NCI-H748 treated with DMSO at 0.1 percent for 48 hours (cell line): ENCODE measurements at regions not wholly inside any gene's neighbourhood (a gene's known extent, or its start where the extent isn't known, plus 50 kb on each side); places are given as distances from the start of the nearest gene placed in this dataset.

Source experiments
- DNase-seq: peaks from one replicate; lab custom pipeline; 2025; lab: John Stamatoyannopoulos, UW

DNA sequence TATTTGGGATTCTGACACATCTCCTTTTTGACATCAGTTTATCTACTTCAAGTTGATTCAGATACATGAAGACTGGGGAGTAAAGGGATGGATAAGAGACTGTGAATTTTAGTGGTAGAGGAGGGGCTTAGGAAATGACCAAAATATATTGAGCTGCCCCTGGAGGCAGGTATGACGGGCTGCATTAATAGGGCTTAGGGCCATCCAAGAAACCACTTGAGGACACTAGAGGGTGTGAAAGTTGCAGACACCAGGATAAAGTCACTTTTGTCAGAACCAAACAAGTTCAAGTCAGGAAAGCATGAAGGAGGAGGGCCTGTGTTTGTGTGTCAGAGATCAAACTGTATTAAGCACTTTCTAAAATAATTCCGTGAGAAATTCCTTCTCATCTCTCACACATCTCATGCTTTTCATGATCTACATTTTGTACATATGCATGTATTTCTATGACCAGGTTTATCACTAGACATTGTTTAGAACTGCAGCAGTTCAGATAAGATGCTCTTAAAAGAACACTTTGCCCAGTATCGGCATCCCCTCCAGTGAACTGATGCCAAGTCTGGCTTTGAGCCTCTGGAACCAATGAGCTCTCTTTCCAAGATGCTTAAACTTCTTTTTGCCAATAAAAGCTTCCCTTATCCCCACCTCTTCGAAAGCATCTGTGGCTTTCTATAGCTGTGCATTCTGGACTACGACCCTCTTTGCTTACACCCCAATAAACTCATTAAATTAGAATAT, 136.9 kb downstream of the SLC38A1 start:
- no peak for DNase-seq

DNA sequence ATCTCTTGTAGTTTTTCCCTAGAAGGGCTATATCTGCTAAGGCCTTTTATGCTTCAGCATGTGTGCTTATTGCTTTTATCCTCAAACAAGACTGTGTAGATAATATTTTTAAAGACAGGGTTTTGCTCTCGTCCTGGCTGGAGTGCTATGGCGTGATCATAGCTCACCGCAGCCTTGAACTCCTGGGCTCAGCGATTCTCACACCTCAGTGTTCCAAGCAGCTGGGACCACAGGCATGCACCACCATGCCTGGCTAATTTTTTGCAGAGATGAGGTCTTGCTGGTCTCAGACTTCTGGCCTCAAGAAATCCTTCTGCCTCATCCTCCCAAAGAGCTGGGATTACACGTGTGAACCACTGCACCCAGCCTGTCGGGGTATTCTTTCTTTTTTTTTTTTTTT, 137.3 kb upstream of the SCAF11 start:
- DNase-seq = no peak

GRCh38 chr12:46126050-46126727, 135.8 kb upstream of the SCAF11 start:
- no peak for DNase-seq

DNA sequence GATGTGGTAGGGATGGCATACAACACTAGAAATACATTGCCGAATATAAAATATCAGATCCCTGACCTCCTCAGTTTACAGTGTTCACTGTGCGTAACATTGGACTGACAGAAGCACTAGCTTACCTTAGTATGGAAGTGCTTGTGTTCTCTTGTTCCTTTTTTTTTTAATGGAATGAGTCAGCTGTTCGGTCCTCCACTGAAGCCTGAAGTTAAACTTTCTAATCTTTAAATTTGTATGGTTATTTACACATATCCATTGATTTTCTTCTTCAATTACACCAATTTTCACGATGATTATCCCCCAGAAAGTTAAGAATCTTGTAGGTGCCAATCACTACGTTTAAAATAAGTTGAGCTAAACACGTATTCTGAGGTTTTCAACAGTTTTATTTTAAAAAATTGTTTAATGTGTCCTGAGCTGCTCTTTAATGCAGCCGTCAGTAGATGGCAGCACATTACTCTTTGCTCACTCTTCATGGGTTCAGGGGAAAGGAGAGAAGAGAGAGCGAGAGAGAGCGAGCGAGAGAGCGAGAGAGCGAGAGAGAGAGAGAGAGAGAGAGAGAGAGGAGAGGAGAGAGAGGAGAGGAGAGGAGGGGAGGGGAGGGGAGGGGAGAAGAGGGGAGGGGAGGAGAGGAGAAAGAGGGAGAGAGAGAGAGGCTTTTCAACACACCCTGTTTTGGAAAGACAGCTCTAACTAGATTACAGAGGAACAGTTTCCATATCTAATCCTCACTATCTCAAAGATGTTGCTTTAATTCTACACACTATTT, 134.7 kb upstream of the SCAF11 start:
- peak; percentile 38 for DNase-seq

DNA sequence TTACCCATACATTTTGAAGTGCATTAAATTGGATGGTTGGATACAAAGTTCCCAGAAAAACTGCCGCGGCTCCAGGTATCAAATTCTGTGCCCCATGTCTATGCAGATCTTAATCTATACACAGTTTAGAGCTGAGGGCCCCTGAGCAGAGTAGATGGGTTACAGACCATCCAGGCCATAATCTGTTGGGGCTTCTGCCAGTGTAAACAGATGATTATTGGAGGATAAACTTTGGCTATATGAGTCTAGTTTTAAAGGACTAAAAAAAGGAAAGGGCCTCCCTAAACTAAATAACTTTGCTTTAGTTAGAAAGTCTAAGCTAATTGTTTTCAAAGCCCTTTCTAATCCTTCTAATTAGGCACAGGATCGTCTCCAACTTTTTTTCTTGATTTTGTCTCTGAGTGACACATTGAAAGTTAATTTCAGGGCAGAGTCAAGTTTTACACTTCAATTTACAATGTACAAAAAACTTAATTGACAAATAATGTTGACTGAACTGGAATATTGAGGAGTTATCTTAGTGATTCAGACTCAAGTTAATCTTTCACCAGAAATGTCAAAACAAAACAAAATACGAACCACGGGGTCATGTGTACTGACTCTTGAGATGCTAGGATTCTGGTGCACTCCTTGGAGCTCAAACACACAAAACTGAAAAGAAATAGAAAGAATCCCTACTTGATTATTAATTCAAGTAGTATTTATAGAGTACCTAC, 133.9 kb upstream of the SCAF11 start:
- DNase-seq = no peak

DNA sequence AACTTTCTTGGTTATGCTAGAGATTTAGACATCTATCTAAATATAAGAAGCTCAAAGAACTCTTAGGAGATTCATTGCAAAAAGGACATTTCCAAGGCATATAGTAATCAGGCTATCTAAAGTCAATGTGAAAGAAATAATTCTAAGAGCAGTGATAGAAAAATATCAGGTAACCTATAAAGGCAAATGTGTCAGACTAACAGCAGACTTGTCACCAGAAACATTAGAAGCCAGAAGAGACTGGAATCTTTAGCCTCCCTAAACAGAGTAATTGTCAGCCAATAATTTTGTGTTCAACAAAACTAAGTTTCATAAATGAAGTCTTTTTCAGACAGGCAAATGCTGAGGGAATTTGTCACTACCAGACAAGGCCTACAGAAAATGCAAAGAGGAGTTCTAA, 122.0 kb upstream of the SCAF11 start:
- no peak for DNase-seq

DNA sequence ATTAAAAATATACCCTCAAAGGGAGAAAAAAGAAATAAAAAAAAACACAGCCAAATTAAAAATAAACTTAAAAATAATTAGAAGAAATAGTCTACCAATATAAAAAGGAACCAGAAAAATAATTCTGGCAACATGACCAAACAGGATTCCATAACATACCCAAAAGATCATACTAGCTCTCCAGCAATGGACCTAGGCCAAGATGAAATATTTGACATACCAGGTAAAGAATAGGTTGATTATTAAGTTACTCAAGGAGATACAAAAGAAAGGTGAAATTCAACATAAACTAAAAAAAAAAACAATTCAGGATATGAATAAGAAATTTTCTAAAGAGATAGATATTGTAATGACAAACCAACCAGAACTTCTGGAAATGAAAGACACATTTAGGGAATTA, 121.3 kb upstream of the SCAF11 start:
- no peak for DNase-seq

GRCh38 chr12:46110928-46111699, 120.7 kb upstream of the SCAF11 start:
- no peak for DNase-seq

GRCh38 chr12:46110223-46110611, 119.8 kb upstream of the SCAF11 start:
- no peak for DNase-seq

DNA sequence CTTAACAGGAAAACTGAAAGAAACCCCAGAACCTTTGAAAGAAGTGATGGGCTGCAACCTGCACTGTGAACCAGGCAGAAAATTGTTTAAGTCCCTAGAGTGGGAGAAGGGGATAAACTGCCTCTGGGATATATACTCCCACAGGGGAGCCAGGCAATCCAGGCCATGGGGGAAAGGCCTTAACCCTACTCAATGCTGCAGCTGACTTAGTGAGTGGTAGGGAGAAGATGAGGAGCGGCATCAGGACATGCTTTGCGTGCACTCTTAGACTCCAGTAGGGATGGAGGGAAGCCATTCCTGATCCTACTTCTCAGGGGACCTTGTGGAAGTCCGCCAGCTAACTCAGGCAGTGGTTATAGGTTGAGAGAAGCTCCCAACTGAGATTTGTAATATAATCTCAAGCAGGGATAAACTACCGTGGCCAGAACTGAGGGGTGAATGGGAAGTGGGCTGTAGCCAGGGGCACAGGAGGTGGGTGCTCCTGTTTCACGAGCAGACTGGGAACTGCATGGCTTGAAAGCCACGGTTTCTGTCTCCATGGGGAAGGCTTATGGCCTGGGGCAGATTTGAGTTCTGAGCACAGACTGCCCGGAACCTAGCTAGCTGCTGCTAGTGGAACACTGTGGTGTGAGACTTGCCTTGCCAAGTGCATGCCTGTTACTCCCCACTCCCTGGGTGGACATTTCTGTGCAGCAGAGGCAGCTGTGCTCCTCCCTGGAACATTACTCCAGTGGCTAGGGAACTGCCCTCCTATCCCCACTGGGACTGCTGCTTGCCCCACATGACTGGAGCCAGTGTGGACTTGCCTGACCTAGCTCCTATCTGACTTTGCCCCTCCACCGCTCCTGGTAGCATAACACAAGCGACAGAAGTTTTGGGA, 119.2 kb upstream of the SCAF11 start:
- DNase-seq = no peak

- DNase-seq = no peak
These were observed 118.3 kb upstream of the SCAF11 start for GRCh38 chr12:46108721-46109120.

DNA sequence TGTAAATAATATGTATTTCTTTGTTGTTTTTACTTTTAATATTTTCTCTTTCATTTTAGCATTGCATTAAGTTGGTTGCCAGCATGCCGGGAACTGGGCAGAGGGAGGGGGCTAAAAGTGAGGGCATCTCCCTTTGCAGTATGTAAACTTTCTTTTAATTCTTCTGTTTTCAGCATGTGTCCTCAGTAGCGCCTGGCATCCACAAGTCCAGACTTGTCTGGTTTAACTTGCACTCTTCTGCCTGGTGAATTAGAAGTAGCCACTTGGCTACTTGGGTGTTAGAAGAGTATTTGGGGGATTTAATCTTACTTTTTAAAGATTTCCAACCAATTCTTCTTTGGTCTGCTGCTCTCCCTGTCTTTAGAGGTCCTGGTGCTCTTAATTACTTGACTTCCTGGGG, 117.2 kb upstream of the SCAF11 start:
- no peak for DNase-seq

DNA sequence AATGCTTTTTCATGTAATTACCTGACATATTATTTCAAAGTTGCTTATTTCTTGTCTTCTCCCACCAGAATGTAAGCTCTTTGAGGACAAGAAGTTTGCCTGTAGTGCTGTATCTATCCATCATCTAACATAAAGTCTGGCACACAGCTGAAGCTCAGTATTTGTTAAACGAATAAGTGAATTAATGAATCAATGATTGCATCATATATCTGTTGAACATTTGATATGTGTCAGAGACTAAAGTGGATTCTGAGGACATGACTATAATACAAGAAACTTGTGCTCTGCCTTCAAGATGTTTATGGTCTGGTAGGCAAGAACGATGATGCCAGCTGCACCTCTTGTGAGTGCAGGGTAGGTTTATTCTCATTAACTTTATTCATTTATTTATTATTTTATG, 115.4 kb upstream of the SCAF11 start:
- DNase-seq = no peak

GRCh38 chr12:46103559-46104383, 113.4 kb upstream of the SCAF11 start:
- no peak for DNase-seq

DNA sequence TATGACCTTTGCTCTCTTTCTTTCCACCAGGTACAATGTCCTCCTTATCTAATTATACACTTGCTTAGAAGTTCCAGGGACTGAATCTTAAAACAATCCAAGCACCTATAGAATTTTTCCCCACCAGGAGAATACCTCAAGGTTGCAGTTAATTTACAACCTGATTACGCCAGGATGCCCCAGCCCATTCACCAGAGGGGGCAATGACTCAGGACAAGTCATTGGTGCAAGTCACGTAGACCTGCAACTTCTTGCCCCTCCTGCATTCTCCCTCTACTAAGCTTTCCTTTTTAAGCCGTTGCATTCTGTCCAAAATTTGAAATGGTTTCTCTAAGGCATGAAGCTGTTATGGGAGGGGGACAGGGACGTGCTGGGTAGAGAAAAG, 111.1 kb upstream of the SCAF11 start:
- no peak for DNase-seq

DNA sequence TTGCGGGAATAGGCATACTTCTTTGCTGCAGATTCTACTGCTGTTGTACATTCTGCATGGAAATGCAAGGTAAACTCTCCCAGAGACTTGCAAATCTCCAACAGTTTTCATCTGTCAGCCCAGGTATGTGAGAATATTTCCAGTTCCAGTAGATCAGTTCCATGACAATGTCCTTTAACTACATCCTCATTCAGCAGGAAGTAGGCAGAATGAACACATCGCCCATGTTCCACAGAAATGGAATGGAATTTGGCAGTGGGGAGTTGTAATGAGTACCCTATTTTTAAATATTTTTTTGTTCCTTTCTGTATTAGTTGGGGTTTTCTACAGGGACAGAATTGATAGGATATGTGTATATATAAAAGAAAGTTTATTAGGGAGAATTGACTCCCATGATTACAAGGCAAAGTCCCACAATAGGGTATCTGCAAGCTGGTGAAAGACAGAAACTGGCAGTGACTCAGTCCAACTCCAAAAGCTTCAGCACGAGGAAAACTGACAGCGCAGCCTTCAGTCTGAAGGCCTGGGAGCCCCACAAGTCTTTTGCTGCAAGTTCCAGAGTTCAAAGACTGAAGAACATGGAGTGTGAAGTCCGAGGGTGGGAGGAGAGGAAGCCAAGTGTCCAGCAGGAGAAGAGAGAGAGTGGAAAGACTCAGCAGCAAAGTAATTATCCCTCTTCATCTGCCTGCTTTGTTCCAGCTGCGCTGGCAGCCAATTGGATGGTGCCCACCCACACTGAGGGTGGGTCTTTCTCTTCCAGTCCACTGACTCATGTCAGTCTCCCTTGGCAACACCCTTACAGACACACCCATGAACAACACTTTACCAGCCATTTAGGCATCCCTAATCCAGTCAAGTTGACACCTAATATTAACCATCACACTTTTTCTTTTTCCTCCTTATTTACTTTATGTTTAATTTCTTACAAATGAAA, 110.4 kb upstream of the SCAF11 start:
- peak; percentile 41 for DNase-seq

DNA sequence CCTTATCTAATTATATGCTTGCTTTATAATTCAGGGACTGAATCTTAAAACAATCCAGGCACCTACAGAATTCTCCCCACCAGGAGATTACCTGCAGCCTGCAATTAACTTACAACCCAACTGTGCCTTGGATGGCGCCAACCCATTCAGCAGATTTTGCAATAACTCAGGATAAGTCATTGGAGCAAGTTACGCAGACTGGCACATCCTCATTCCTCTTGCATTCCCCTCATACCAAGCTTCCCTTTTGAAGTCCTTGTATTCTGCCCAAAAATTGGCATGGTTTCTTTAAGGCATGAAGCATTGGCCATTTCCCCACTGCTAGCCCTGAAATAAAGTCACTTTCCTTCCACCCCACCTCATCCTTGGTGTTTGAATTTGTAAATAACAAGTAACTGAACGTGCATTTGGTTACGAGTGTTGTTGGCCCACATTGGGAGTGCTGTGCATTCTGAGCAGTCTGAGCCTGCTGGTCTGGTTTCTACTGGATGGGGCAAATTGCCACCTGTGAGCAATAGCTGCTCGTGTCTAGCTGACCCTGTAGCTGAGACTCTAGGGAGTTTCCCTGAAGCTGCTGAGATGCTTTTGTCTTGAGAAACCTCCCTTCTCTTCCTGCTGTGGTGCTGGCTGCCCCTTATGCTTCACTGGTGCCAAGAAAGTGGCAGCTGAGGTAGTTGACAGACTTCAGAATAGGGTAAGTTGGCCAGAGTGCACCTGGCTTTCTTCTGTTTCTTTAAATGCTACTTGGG, 99.2 kb upstream of the SCAF11 start:
- no peak for DNase-seq

DNA sequence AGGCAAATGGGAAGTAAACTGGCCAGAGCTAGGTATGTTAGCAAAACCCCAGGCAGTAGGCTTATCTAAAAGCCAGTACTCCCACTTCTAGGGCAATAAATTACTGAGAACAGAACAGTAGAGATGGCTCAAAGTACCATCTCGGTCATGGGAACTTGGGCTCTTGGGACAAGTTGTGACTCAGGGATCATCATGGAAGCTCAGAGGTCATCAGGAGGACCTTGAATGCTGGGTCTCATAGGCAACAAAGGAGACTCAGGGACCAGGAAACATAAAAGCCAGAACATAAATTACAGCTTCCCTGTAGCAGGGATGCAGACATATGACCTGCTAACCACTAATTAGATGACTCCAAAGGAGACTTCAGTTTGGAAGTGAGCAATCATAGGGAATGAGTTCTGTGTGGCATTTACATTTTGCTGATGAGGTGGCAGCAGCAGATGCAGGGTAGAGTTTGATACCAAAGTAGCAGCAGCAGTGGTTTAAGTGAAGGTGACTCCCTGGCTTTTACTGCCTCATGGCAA, 97.6 kb upstream of the SCAF11 start:
- no peak for DNase-seq
